Heart right ventricle (tissue), 16 donors: ENCODE measurements at regions not wholly inside any gene's neighbourhood (a gene's known extent, or its start where the extent isn't known, plus 50 kb on each side); places are given as distances from the start of the nearest gene placed in this dataset.

Experiments
- ATAC-seq, 8 donors: fragments of 200-7000 bp; cut with Tn5 transposase; one replicate each; pipeline ENCODE4 v1.9.1; 2020; ENCODE audit warnings: mild to moderate bottlenecking in 8 of 8, moderate library complexity in 8 of 8, moderate number of reproducible peaks in 1 of 8
- DNase-seq, 2 donors: peaks; one replicate each; pipeline ENCODE4 v3.0.0-alpha.2; 2020
- H3K27ac ChIP-seq, 10 donors: fragments of 200-600 bp; sonication (generic) in 2 of 10; one replicate each; pipeline versions ENCODE4 v1.5.0 to v1.8.0; 2020 to 2022; ENCODE audit warnings: mild to moderate bottlenecking in 3 of 10
- H3K27me3 ChIP-seq, 7 donors: fragments of 200-600 bp; one replicate each; pipeline ENCODE4 v1.8.0; 2021 to 2022; ENCODE audit warnings: mild to moderate bottlenecking in 2 of 7
- H3K36me3 ChIP-seq, 9 donors: fragments of 200-600 bp; sonication (generic) in 1 of 9; one replicate each; pipeline versions ENCODE4 v1.5.0 to v1.8.0; 2020 to 2022; ENCODE audit warnings: mild to moderate bottlenecking in 2 of 9
- H3K4me1 ChIP-seq, 9 donors: fragments of 200-600 bp; sonication (generic) in 1 of 9; one replicate each; pipeline versions ENCODE4 v1.5.0 to v1.8.0; 2020 to 2022; ENCODE audit warnings: mild to moderate bottlenecking in 4 of 9
- H3K4me3 ChIP-seq, 10 donors: fragments of 200-600 bp; sonication (generic) in 2 of 10; one replicate each; pipeline versions ENCODE4 v1.5.0 to v1.8.0; 2020 to 2022; ENCODE audit warnings: mild to moderate bottlenecking in 7 of 10, moderate library complexity in 2 of 10
- H3K9me3 ChIP-seq, 11 donors: fragments of 200-600 bp in 10 of 11; sonication (generic) in 2 of 11; one replicate each; pipeline versions ENCODE4 v1.5.0 to v1.8.0; 2013 to 2022; ENCODE audit warnings: mild to moderate bottlenecking in 2 of 11, control low read depth in 1 of 11, moderate library complexity in 1 of 11
- CTCF ChIP-seq, 9 donors: fragments of 200-600 bp; sonication (generic) in 2 of 9; IDR thresholded peaks; one replicate each; pipeline versions ENCODE4 v1.5.0 to v1.8.0; 2021 to 2022; ENCODE audit warnings: antibody characterized with exemption in 9 of 9, mild to moderate bottlenecking in 5 of 9, moderate library complexity in 1 of 9
- WGBS, 2 donors: extraction: QIAGEN DNeasy Blood & Tissue Kit; methylation state at CpG; one replicate each; pipeline ENCODE4 v1.1.7; 2013; ENCODE audit warnings: inconsistent platforms in 1 of 2; 5-methylcytosine and 5-hydroxymethylcytosine counted together
- intact Hi-C, 10 donors: fragments of 100-400 bp; cut with DNase I; formaldehyde crosslinking; loops; one replicate each; pipeline versions ENCODE4 v1.11.1 to v1.14.2; 2022
- donor health status: Arrhythmogenic right ventricular cardiomyopathy.
- donor health status: ischemic (EF 13 %, LVEDD 7.1; RV severe dilation, severe dysfunction).
- donor health status: healthy with polysubstance abuse.
- donor health status: DM: no; HTN: yes; CAD: no.
- donor health status: DM: no; HTN: no; CAD: no.
- donor health status: ischemic (EF 25% LVEDD 6.9; RV normal size, moderate dysfunction).
- donor health status: ischemic (EF 25% LVEDD 5.7; RV mildly dilated, moderate dysfunction).
- donor health status: healthy.
- donor health status: DM: yes; HTN: yes; CAD: no.
- donor health status: Ischemic cardiomyopathy.
- donor health status: ischemic (EF 35%, LVEDD 5.7; RV mildly dilated, moderate dysfunction).
- donor health status: nonischemic (EF 11% LVEDD 7.7; RV severe dilation, severe dysfunction).
- donor health status: DM: yes; HTN: yes; CAD: no.
- donor health status: PGD.
- donor health status: ischemic (EF 29% LVEDD 5.4; RV normal size, mild dysfunction).
- donor health status: nonischemic (EF 23%, LVEDD 6.1; RV moderate dilation, normal function).

- WGBS, 2 donors = 81 to 86% methylated on average over 5 of the region's 5 CpGs
- H3K4me3 ChIP-seq = no peak overlapping the region
- no peak for DNase-seq
These were observed 131.4 kb upstream of the ARGLU1 start for GRCh38 chr13:106699311-106699710.

GRCh38 chr13:106696719-106697118 is 128.8 kb upstream of the ARGLU1 start:
- no peak for TF ChIP-seq CTCF (IDR thresholded peaks at IDR 0.05)
- H3K9me3 ChIP-seq = no peaks in the 10 kb centered on the region
- H3K36me3 ChIP-seq = no peaks in the 10 kb centered on the region
- no peak for DNase-seq
- H3K4me3 ChIP-seq = no peak overlapping the region
- H3K4me1 ChIP-seq = peaks cover 0 to 32% (median 8%) of the 10 kb centered on the region in 9 donors
- peak in 5 of 8 donors; percentile 9 to 51 (median 20) for ATAC-seq
- 62 to 66% methylated on average over 2 of the region's 2 CpGs for WGBS, 2 donors
- no peaks in the 10 kb centered on the region for H3K27me3 ChIP-seq
- H3K27ac ChIP-seq = peak overlapping the region in 7 of 10 donors; percentile 20 to 79 (median 61)
- intact Hi-C loops = loop anchor here in 2 of 10 donors (10.0 kb wide), 3 partner anchors 132 to 438 kb away; partner anchors contain the start of gene ARGLU1 (in 1 of the 2)

More at GRCh38 chr13:106699311-106699710, 131.4 kb upstream of the ARGLU1 start:
- intact Hi-C loops = loop anchor here in 2 of 10 donors (10.0 kb wide), 3 partner anchors 135 to 435 kb away; partner anchors contain the start of gene ARGLU1 (in 1 of the 2)
- ATAC-seq = no peak
- no peaks in the 10 kb centered on the region for H3K36me3 ChIP-seq
- TF ChIP-seq CTCF (IDR thresholded peaks at IDR 0.05) = no peak
- H3K4me1 ChIP-seq = peaks cover 0 to 51% (median 8%) of the 10 kb centered on the region in 9 donors
- no peaks in the 10 kb centered on the region for H3K9me3 ChIP-seq
- no peaks in the 10 kb centered on the region for H3K27me3 ChIP-seq
- no peak overlapping the region for H3K27ac ChIP-seq

- Histone ChIP-seq H3K4me1 (peaks cover 0 to 34% (median 10%) of the 10 kb centered on the region in 9 donors), H3K27me3 (no peaks in the 10 kb centered on the region), H3K27ac (peak overlapping the region in 7 of 10 donors; percentile 20 to 79 (median 61)), H3K9me3 (no peaks in the 10 kb centered on the region), H3K36me3 (no peaks in the 10 kb centered on the region), H3K4me3 (no peak overlapping the region)
- WGBS, 2 donors = 89 to 93% methylated on average over 3 of the region's 3 CpGs
- intact Hi-C loops = loop anchor here in 2 of 10 donors (10.0 kb wide), 3 partner anchors 131 to 439 kb away; partner anchors contain the start of gene ARGLU1 (in 1 of the 2)
- DNase-seq = no peak
- no peak for ATAC-seq
- TF ChIP-seq CTCF (IDR thresholded peaks at IDR 0.05) = no peak
These were observed 128.2 kb upstream of the ARGLU1 start for GRCh38 chr13:106696140-106696539.

- intact Hi-C loops = loop anchor here in 2 of 10 donors (10.0 kb wide), 3 partner anchors 130 to 440 kb away; partner anchors contain the start of gene ARGLU1 (in 1 of the 2)
- Histone ChIP-seq H3K27me3 (no peaks in the 10 kb centered on the region), H3K9me3 (peaks cover 0 to 3% (median 0%) of the 10 kb centered on the region in 11 donors), H3K36me3 (no peaks in the 10 kb centered on the region), H3K4me3 (no peak overlapping the region), H3K27ac (no peak overlapping the region), H3K4me1 (peaks cover 0 to 35% (median 10%) of the 10 kb centered on the region in 9 donors)
- no peak for DNase-seq
- ATAC-seq = no peak
- TF ChIP-seq CTCF (IDR thresholded peaks at IDR 0.05) = no peak
These were observed 127.2 kb upstream of the ARGLU1 start for GRCh38 chr13:106695139-106695538.
